K562 (cell line): ENCODE measurements at regions not wholly inside any gene's neighbourhood (a gene's known extent, or its start where the extent isn't known, plus 50 kb on each side); places are given as distances from the start of the nearest gene placed in this dataset.
A peak's percentile ranks its signal among the peaks of the same experiment; 100 is the strongest.

Source experiments
- ARID1B ChIP-seq: fragments of 450-650 bp; IDR thresholded peaks from 2 replicates; pipeline ENCODE4 v1.6.1; 2016; ENCODE audit warnings: antibody characterized with exemption, mild to moderate bottlenecking, inconsistent platforms
- MEF2D ChIP-seq: conservative IDR thresholded peaks from 2 replicates; pipeline ENCODE4 v1.6.1; 2016; ENCODE audit warnings: low read depth, missing genetic modification characterization, missing compliant biosample characterization
- NRF1 ChIP-seq, 2 experiments: fragments of 450-650 bp; IDR thresholded peaks in 1 of 2; conservative IDR thresholded peaks in 1 of 2; 2 replicates each; pipeline ENCODE4 v1.6.1; 2014; ENCODE audit warnings: mild to moderate bottlenecking in 2 of 2
- PRMT5 ChIP-seq: sonication (generic); formaldehyde crosslinking; IDR thresholded peaks from 2 replicates; pipeline ENCODE4 v1.5.0; 2020; ENCODE audit warnings: missing genetic modification reagents
- RBBP5 ChIP-seq: fragments of 200-600 bp; sonication (generic); IDR thresholded peaks from 2 replicates; pipeline ENCODE4 v1.6.1; 2012; ENCODE audit warnings: borderline replicate concordance, mild to moderate bottlenecking, low read length, control low read depth, inconsistent platforms; ENCODE audit not compliant: insufficient read depth, poor library complexity, severe bottlenecking
- RNF2 ChIP-seq: sonication (generic); IDR thresholded peaks from 2 replicates; pipeline ENCODE4 v1.6.1; 2016
- RUNX1 ChIP-seq: sonication (generic); IDR thresholded peaks from 2 replicates; pipeline ENCODE4 v1.6.1; 2016; ENCODE audit warnings: antibody characterized with exemption, low read depth
- SMARCB1 ChIP-seq: IDR thresholded peaks from 2 replicates; pipeline ENCODE4 v1.6.1; 2011; ENCODE audit warnings: improper control_type of control experiment, low read depth; ENCODE audit not compliant: insufficient read length
- SP2 ChIP-seq: IDR thresholded peaks from 2 replicates; pipeline ENCODE4 v1.6.1; 2011; ENCODE audit warnings: mild to moderate bottlenecking, low read depth, low read length, moderate library complexity; ENCODE audit not compliant: poor library complexity, severe bottlenecking; ENCODE audit errors: extremely low read depth
- TCF7 ChIP-seq: sonication (generic); IDR thresholded peaks from 2 replicates; pipeline ENCODE4 v1.6.1; 2016; ENCODE audit warnings: antibody characterized with exemption, borderline replicate concordance
- ZBTB17 ChIP-seq: fragments of 450-650 bp; formaldehyde crosslinking; IDR thresholded peaks from 2 replicates; pipeline ENCODE4 v1.4.0; 2020; ENCODE audit warnings: mild to moderate bottlenecking
- ZEB2 ChIP-seq: fragments of 450-650 bp; IDR thresholded peaks from 2 replicates; pipeline ENCODE4 v1.6.1; 2016
- ZNF140 ChIP-seq: fragments of 250-450 bp; sonication (Bioruptor Pico); IDR thresholded peaks from 2 replicates; pipeline ENCODE4 v1.8.0; 2021; ENCODE audit warnings: moderate library complexity, mild to moderate bottlenecking, inconsistent platforms
- TF ChIP-seq, protein P1 (sequence below), 2 experiments: fragments of 450-650 bp in 1 of 2; IDR thresholded peaks; 2 replicates each; pipeline ENCODE4 v1.6.1; 2011 to 2017; ENCODE audit warnings: low read depth in 2 of 2, antibody characterized with exemption in 1 of 2, borderline replicate concordance in 1 of 2, low read length in 1 of 2, mild to moderate bottlenecking in 1 of 2, mixed read lengths in 1 of 2; ENCODE audit not compliant: control insufficient read depth in 1 of 2
- TF ChIP-seq, protein P2 (sequence below): sonication (generic); formaldehyde crosslinking; IDR thresholded peaks from 2 replicates; pipeline ENCODE4 v1.8.1; 2023; ENCODE audit warnings: mild to moderate bottlenecking, missing genetic modification reagents, moderate library complexity
- TF ChIP-seq, protein P3 (sequence below): fragments of 250-450 bp; sonication (Bioruptor Pico); IDR thresholded peaks from 2 replicates; pipeline ENCODE4 v1.5.1; 2021; ENCODE audit warnings: mild to moderate bottlenecking
- TF ChIP-seq, protein P4 (sequence below): sonication (generic); formaldehyde crosslinking; IDR thresholded peaks from 2 replicates; pipeline ENCODE4 v1.8.1; 2023; ENCODE audit warnings: missing genetic modification reagents, mild to moderate bottlenecking, borderline replicate concordance

DNA sequence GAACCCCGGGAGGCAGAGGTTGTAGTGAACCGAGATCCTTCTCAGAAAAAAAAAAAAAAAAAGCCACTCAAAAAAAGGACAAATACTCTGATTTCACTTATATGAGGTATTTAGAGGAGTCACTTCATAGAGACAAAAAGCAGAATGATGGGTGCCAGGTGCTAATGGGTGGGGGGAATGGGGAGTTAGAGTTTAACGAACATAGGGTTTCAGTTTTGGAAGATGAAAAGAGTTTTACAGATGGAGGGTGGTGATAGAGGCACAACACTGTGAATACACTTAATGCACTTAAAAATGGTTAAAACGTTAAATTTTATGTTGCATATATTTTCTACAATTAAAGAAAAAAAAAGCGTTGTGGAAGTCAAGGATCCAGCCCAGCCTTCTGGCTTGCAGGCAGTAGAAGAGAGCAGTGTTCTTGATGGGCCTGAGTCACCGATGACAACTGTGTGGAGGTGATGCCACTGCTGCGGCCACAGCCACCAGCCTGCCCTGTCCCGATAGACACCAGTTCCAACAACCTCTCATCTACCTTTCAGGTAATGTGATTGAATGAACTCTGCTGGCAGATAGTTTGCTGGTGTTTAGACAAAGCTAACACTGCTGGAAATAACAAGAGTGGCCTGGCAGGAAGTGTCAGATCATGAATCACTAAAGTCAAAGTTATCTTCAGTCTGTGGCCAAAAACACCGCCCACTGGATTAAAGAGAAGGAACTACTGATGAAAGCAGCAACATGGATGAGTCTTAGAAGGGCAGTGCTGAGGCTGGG, 49.9 kb upstream of the COX10 start (continued):
- TF ChIP-seq, protein P1, sequence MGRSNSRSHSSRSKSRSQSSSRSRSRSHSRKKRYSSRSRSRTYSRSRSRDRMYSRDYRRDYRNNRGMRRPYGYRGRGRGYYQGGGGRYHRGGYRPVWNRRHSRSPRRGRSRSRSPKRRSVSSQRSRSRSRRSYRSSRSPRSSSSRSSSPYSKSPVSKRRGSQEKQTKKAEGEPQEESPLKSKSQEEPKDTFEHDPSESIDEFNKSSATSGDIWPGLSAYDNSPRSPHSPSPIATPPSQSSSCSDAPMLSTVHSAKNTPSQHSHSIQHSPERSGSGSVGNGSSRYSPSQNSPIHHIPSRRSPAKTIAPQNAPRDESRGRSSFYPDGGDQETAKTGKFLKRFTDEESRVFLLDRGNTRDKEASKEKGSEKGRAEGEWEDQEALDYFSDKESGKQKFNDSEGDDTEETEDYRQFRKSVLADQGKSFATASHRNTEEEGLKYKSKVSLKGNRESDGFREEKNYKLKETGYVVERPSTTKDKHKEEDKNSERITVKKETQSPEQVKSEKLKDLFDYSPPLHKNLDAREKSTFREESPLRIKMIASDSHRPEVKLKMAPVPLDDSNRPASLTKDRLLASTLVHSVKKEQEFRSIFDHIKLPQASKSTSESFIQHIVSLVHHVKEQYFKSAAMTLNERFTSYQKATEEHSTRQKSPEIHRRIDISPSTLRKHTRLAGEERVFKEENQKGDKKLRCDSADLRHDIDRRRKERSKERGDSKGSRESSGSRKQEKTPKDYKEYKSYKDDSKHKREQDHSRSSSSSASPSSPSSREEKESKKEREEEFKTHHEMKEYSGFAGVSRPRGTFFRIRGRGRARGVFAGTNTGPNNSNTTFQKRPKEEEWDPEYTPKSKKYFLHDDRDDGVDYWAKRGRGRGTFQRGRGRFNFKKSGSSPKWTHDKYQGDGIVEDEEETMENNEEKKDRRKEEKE (IDR thresholded peaks at IDR 0.05; ENCODE audit: borderline replicate concordance in 1 of 2, control insufficient read depth in 1 of 2, low read depth in 2 of 2, low read length in 1 of 2), result no peak
- TF ChIP-seq, protein P2, sequence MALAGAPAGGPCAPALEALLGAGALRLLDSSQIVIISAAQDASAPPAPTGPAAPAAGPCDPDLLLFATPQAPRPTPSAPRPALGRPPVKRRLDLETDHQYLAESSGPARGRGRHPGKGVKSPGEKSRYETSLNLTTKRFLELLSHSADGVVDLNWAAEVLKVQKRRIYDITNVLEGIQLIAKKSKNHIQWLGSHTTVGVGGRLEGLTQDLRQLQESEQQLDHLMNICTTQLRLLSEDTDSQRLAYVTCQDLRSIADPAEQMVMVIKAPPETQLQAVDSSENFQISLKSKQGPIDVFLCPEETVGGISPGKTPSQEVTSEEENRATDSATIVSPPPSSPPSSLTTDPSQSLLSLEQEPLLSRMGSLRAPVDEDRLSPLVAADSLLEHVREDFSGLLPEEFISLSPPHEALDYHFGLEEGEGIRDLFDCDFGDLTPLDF (CRISPR knock-in tag), result no peak
- TF ChIP-seq SMARCB1, result no peak
- no peak for TF ChIP-seq RBBP5
- TF ChIP-seq RNF2, result no peak
- no peak for TF ChIP-seq RUNX1
- no peak for TF ChIP-seq ZNF140 (CRISPR knock-in tag)
- peak; percentile 66 for TF ChIP-seq ARID1B
- TF ChIP-seq, protein P3, sequence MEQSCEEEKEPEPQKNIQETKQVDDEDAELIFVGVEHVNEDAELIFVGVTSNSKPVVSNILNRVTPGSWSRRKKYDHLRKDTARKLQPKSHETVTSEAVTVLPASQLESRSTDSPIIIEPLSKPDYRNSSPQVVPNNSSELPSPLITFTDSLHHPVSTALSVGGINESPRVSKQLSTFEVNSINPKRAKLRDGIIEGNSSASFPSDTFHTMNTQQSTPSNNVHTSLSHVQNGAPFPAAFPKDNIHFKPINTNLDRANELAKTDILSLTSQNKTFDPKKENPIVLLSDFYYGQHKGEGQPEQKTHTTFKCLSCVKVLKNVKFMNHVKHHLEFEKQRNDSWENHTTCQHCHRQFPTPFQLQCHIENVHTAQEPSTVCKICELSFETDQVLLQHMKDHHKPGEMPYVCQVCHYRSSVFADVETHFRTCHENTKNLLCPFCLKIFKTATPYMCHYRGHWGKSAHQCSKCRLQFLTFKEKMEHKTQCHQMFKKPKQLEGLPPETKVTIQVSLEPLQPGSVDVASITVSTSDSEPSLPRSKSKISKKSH (CRISPR knock-in tag), result no peak
- no peak for TF ChIP-seq TCF7
- TF ChIP-seq NRF1 (conservative IDR thresholded peaks at IDR 0.05 in 1 of 2, IDR thresholded peaks at IDR 0.05 in 1 of 2), result no peak
- no peak for TF ChIP-seq PRMT5
- TF ChIP-seq ZEB2, result peak; percentile 67; the same call in 1 of the 2 replicates
- TF ChIP-seq MEF2D, result no peak
- TF ChIP-seq, protein P4, sequence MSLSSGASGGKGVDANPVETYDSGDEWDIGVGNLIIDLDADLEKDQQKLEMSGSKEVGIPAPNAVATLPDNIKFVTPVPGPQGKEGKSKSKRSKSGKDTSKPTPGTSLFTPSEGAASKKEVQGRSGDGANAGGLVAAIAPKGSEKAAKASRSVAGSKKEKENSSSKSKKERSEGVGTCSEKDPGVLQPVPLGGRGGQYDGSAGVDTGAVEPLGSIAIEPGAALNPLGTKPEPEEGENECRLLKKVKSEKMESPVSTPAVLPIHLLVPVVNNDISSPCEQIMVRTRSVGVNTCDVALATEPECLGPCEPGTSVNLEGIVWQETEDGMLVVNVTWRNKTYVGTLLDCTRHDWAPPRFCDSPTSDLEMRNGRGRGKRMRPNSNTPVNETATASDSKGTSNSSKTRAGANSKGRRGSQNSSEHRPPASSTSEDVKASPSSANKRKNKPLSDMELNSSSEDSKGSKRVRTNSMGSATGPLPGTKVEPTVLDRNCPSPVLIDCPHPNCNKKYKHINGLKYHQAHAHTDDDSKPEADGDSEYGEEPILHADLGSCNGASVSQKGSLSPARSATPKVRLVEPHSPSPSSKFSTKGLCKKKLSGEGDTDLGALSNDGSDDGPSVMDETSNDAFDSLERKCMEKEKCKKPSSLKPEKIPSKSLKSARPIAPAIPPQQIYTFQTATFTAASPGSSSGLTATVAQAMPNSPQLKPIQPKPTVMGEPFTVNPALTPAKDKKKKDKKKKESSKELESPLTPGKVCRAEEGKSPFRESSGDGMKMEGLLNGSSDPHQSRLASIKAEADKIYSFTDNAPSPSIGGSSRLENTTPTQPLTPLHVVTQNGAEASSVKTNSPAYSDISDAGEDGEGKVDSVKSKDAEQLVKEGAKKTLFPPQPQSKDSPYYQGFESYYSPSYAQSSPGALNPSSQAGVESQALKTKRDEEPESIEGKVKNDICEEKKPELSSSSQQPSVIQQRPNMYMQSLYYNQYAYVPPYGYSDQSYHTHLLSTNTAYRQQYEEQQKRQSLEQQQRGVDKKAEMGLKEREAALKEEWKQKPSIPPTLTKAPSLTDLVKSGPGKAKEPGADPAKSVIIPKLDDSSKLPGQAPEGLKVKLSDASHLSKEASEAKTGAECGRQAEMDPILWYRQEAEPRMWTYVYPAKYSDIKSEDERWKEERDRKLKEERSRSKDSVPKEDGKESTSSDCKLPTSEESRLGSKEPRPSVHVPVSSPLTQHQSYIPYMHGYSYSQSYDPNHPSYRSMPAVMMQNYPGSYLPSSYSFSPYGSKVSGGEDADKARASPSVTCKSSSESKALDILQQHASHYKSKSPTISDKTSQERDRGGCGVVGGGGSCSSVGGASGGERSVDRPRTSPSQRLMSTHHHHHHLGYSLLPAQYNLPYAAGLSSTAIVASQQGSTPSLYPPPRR (CRISPR knock-in tag), result no peak
- peak; percentile 95 for TF ChIP-seq ZBTB17 (CRISPR knock-in tag)
- TF ChIP-seq SP2, result no peak
